ENCODE measurements at regions not wholly inside any gene's neighbourhood (a gene's known extent, or its start where the extent isn't known, plus 50 kb on each side); places are given as distances from the start of the nearest gene placed in this dataset.

- Histone ChIP-seq H3K36me3 (no peaks in the 10 kb centered on the region), H3K27me3 (no peaks in the 10 kb centered on the region), H3K4me3 (no peak overlapping the region), H3K4me1 (no peaks in the 10 kb centered on the region), H3K9me3 (no peaks in the 10 kb centered on the region), H3K27ac (no peak overlapping the region)
- DNase-seq, result no peak
- TF ChIP-seq CTCF (IDR thresholded peaks at IDR 0.05), result no peak
- no peak for TF ChIP-seq POLR2A (IDR thresholded peaks at IDR 0.05)
Measured at GRCh38 chr16:74071996-74072535, 224.5 kb upstream of the PSMD7 start.

GRCh38 chr16:74070237-74070636, 226.4 kb upstream of the PSMD7 start:
- H3K36me3 ChIP-seq, result no peaks in the 10 kb centered on the region

GRCh38 chr16:74064120-74064735, 232.4 kb upstream of the PSMD7 start:
- no peak for DNase-seq
- no peaks in the 10 kb centered on the region for H3K4me1 ChIP-seq

More at GRCh38 chr16:74070237-74070636, 226.4 kb upstream of the PSMD7 start:
- Histone ChIP-seq H3K4me1 (no peaks in the 10 kb centered on the region), H3K27ac (no peak overlapping the region), H3K9me3 (no peaks in the 10 kb centered on the region), H3K4me3 (no peak overlapping the region), H3K27me3 (no peaks in the 10 kb centered on the region)
- no peak for DNase-seq
- TF ChIP-seq POLR2A (IDR thresholded peaks at IDR 0.05), result no peak
- TF ChIP-seq CTCF (IDR thresholded peaks at IDR 0.05), result no peak

GRCh38 chr16:74053826-74054225, 242.8 kb upstream of the PSMD7 start:
- no peak overlapping the region for H3K27ac ChIP-seq
- DNase-seq, result no peak

More at GRCh38 chr16:74064120-74064735, 232.4 kb upstream of the PSMD7 start:
- Histone ChIP-seq H3K4me3 (no peak overlapping the region), H3K36me3 (no peaks in the 10 kb centered on the region), H3K27ac (no peak overlapping the region), H3K27me3 (no peaks in the 10 kb centered on the region), H3K9me3 (no peaks in the 10 kb centered on the region)
- TF ChIP-seq CTCF (IDR thresholded peaks at IDR 0.05), result no peak

GRCh38 chr16:74053312-74053711, 243.3 kb upstream of the PSMD7 start:
- Histone ChIP-seq H3K36me3 (no peaks in the 10 kb centered on the region), H3K27ac (no peak overlapping the region), H3K4me3 (no peak overlapping the region), H3K9me3 (no peaks in the 10 kb centered on the region), H3K4me1 (no peaks in the 10 kb centered on the region), H3K27me3 (no peaks in the 10 kb centered on the region)
- no peak for TF ChIP-seq CTCF (IDR thresholded peaks at IDR 0.05)
- TF ChIP-seq POLR2A (IDR thresholded peaks at IDR 0.05), result no peak
- DNase-seq, result no peak

More at GRCh38 chr16:74053826-74054225, 242.8 kb upstream of the PSMD7 start:
- no peaks in the 10 kb centered on the region for H3K27me3 ChIP-seq
- H3K36me3 ChIP-seq, result no peaks in the 10 kb centered on the region
- no peaks in the 10 kb centered on the region for H3K9me3 ChIP-seq
- TF ChIP-seq CTCF (IDR thresholded peaks at IDR 0.05), result no peak
- no peak for TF ChIP-seq POLR2A (IDR thresholded peaks at IDR 0.05)
- H3K4me1 ChIP-seq, result no peaks in the 10 kb centered on the region
- no peak overlapping the region for H3K4me3 ChIP-seq
